Vagina (tissue), 2 donors: ENCODE measurements at regions not wholly inside any gene's neighbourhood (a gene's known extent, or its start where the extent isn't known, plus 50 kb on each side); places are given as distances from the start of the nearest gene placed in this dataset.

ENCODE experiments used
- CTCF ChIP-seq, 3 experiments: fragments of 450-650 bp in 2 of 3; fragments of 200-600 bp in 1 of 3; sonication (generic) in 1 of 3; IDR thresholded peaks; one replicate each; pipeline ENCODE4 v1.5.1; 2017 to 2019; ENCODE audit warnings: antibody characterized with exemption in 3 of 3, mild to moderate bottlenecking in 2 of 3, moderate library complexity in 2 of 3
- POLR2A ChIP-seq, 2 donors: fragments of 450-650 bp; IDR thresholded peaks; one replicate each; pipeline ENCODE4 v1.6.1; 2017; ENCODE audit warnings: antibody characterized with exemption in 2 of 2, mild to moderate bottlenecking in 2 of 2, moderate library complexity in 2 of 2
- POLR2AphosphoS5 ChIP-seq, 2 donors: sonication (generic); formaldehyde crosslinking; IDR thresholded peaks; one replicate each; pipeline ENCODE4 v1.9.0; 2017; ENCODE audit warnings: antibody characterized with exemption in 2 of 2, mild to moderate bottlenecking in 2 of 2, low read depth in 1 of 2; ENCODE audit not compliant: insufficient read depth in 1 of 2

DNA sequence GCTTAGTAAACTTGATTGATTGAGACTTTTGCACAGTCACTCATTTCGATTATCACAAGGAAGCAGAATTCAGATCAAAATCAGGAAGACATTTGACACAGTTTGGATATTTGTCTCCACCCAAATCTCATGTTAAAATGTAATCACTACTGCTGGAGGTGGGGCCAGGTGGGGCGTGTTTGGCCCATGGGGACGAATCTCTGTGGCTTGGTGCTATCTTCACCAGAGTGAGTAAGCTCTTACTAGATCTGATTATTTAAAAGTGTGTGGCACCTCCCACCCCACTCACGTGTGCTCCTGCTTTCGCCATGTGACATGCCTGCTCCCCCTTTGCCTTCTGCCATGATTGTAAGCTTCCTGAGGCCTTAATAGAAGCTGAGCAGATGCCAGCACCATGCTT, 291.4 kb downstream of the PCNX1 start:
- no peak for TF ChIP-seq POLR2A (IDR thresholded peaks at IDR 0.05)
- TF ChIP-seq CTCF (IDR thresholded peaks at IDR 0.05) = no peak
- TF ChIP-seq POLR2AphosphoS5 (IDR thresholded peaks at IDR 0.05; ENCODE audit: insufficient read depth in 1 of 2, low read depth in 1 of 2) = no peak
